ENCODE measurements at regions not wholly inside any gene's neighbourhood (a gene's known extent, or its start where the extent isn't known, plus 50 kb on each side); places are given as distances from the start of the nearest gene placed in this dataset.
"Not testable (repeated sequence)": the region's sequence is repeated elsewhere in the genome, so short reads cannot be mapped to it uniquely, and the experiment has no call there.

GRCh38 chr16:59013930-59014329, 279.8 kb upstream of the GOT2 start:
- Histone ChIP-seq H3K27me3 (ENCODE audit: control insufficient read depth, insufficient read depth, low read length, poor library complexity, severe bottlenecking) (no peaks in the 10 kb centered on the region), H3K9me3 (ENCODE audit: control insufficient read depth, low read length) (no peaks in the 10 kb centered on the region), H3K27ac (ENCODE audit: insufficient read depth, low read depth, low read length, poor library complexity, severe bottlenecking) (no peak overlapping the region), H3K36me3 (ENCODE audit: control insufficient read depth, insufficient read depth, low read length) (no peaks in the 10 kb centered on the region), H3K4me3 (ENCODE audit: insufficient read depth, low read depth, low read length) (no peak overlapping the region), H3K4me1 (ENCODE audit: control insufficient read depth, insufficient read depth, low read length) (no peaks in the 10 kb centered on the region)
- 94 to 99% methylated on average over 5 to 6 of the region's 6 CpGs for WGBS, 2 experiments

GRCh38 chr16:58999762-59000161, 265.6 kb upstream of the GOT2 start:
- Histone ChIP-seq H3K36me3 (ENCODE audit: control insufficient read depth, insufficient read depth, low read length) (no peaks in the 10 kb centered on the region), H3K27ac (ENCODE audit: insufficient read depth, low read depth, low read length, poor library complexity, severe bottlenecking) (no peak overlapping the region), H3K9me3 (ENCODE audit: control insufficient read depth, low read length) (no peaks in the 10 kb centered on the region), H3K4me1 (ENCODE audit: control insufficient read depth, insufficient read depth, low read length) (no peaks in the 10 kb centered on the region), H3K4me3 (ENCODE audit: insufficient read depth, low read depth, low read length) (no peak overlapping the region), H3K27me3 (ENCODE audit: control insufficient read depth, insufficient read depth, low read length, poor library complexity, severe bottlenecking) (no peaks in the 10 kb centered on the region)
- WGBS, 2 experiments = 87 to 98% methylated on average over 5 of the region's 5 CpGs

GRCh38 chr16:58992755-58993154, 258.6 kb upstream of the GOT2 start:
- H3K4me1 ChIP-seq (ENCODE audit: control insufficient read depth, insufficient read depth, low read length); H3K9me3 ChIP-seq (ENCODE audit: control insufficient read depth, low read length); H3K27me3 ChIP-seq (ENCODE audit: control insufficient read depth, insufficient read depth, low read length, poor library complexity, severe bottlenecking); H3K27ac ChIP-seq (ENCODE audit: insufficient read depth, low read depth, low read length, poor library complexity, severe bottlenecking); H3K36me3 ChIP-seq (ENCODE audit: control insufficient read depth, insufficient read depth, low read length); H3K4me3 ChIP-seq (ENCODE audit: insufficient read depth, low read depth, low read length): not testable (repeated sequence)
- 73 to 76% methylated on average over 8 of the region's 8 CpGs for WGBS, 2 experiments

- not testable (repeated sequence) for H3K27me3 ChIP-seq (ENCODE audit: control insufficient read depth, insufficient read depth, low read length, poor library complexity, severe bottlenecking); H3K36me3 ChIP-seq (ENCODE audit: control insufficient read depth, insufficient read depth, low read length); H3K4me1 ChIP-seq (ENCODE audit: control insufficient read depth, insufficient read depth, low read length); H3K9me3 ChIP-seq (ENCODE audit: control insufficient read depth, low read length); H3K4me3 ChIP-seq (ENCODE audit: insufficient read depth, low read depth, low read length); H3K27ac ChIP-seq (ENCODE audit: insufficient read depth, low read depth, low read length, poor library complexity, severe bottlenecking)
- WGBS, 2 experiments = 75% methylated on average over 19 of the region's 19 CpGs
These were observed 249.3 kb upstream of the GOT2 start for GRCh38 chr16:58983181-58983965.

GRCh38 chr16:58970775-58971174, 236.7 kb upstream of the GOT2 start:
- WGBS, 2 experiments = 100% methylated on average over 1 of the region's 1 CpG; no CpG with 5 or more reads in 1 of the 2 experiments
- no peaks in the 10 kb centered on the region for H3K27me3 ChIP-seq (ENCODE audit: control insufficient read depth, insufficient read depth, low read length, poor library complexity, severe bottlenecking)
- H3K4me3 ChIP-seq (ENCODE audit: insufficient read depth, low read depth, low read length) = no peak overlapping the region
- H3K27ac ChIP-seq (ENCODE audit: insufficient read depth, low read depth, low read length, poor library complexity, severe bottlenecking) = no peak overlapping the region
- H3K4me1 ChIP-seq (ENCODE audit: control insufficient read depth, insufficient read depth, low read length) = no peaks in the 10 kb centered on the region
- no peaks in the 10 kb centered on the region for H3K9me3 ChIP-seq (ENCODE audit: control insufficient read depth, low read length)
- no peaks in the 10 kb centered on the region for H3K36me3 ChIP-seq (ENCODE audit: control insufficient read depth, insufficient read depth, low read length)

GRCh38 chr16:58963479-58963878, 229.4 kb upstream of the GOT2 start:
- H3K27ac ChIP-seq (ENCODE audit: insufficient read depth, low read depth, low read length, poor library complexity, severe bottlenecking) = no peak overlapping the region
- H3K4me1 ChIP-seq (ENCODE audit: control insufficient read depth, insufficient read depth, low read length) = peaks cover 2% of the 10 kb centered on the region
- no peaks in the 10 kb centered on the region for H3K27me3 ChIP-seq (ENCODE audit: control insufficient read depth, insufficient read depth, low read length, poor library complexity, severe bottlenecking)
- no peak overlapping the region for H3K4me3 ChIP-seq (ENCODE audit: insufficient read depth, low read depth, low read length)
- no peaks in the 10 kb centered on the region for H3K36me3 ChIP-seq (ENCODE audit: control insufficient read depth, insufficient read depth, low read length)
- H3K9me3 ChIP-seq (ENCODE audit: control insufficient read depth, low read length) = no peaks in the 10 kb centered on the region
- WGBS, 2 experiments = 65 to 67% methylated on average over 3 of the region's 3 CpGs

GRCh38 chr16:58962811-58963210, 228.7 kb upstream of the GOT2 start:
- Histone ChIP-seq H3K27me3 (ENCODE audit: control insufficient read depth, insufficient read depth, low read length, poor library complexity, severe bottlenecking) (no peaks in the 10 kb centered on the region), H3K36me3 (ENCODE audit: control insufficient read depth, insufficient read depth, low read length) (no peaks in the 10 kb centered on the region), H3K4me1 (ENCODE audit: control insufficient read depth, insufficient read depth, low read length) (peaks cover 5% of the 10 kb centered on the region), H3K27ac (ENCODE audit: insufficient read depth, low read depth, low read length, poor library complexity, severe bottlenecking) (no peak overlapping the region), H3K9me3 (ENCODE audit: control insufficient read depth, low read length) (no peaks in the 10 kb centered on the region), H3K4me3 (ENCODE audit: insufficient read depth, low read depth, low read length) (no peak overlapping the region)
- 88 to 89% methylated on average over 1 of the region's 1 CpG for WGBS, 2 experiments

GRCh38 chr16:58960484-58960883, 226.4 kb upstream of the GOT2 start:
- Histone ChIP-seq H3K27me3 (ENCODE audit: control insufficient read depth, insufficient read depth, low read length, poor library complexity, severe bottlenecking) (no peaks in the 10 kb centered on the region), H3K4me1 (ENCODE audit: control insufficient read depth, insufficient read depth, low read length) (peaks cover 5% of the 10 kb centered on the region), H3K27ac (ENCODE audit: insufficient read depth, low read depth, low read length, poor library complexity, severe bottlenecking) (no peak overlapping the region), H3K9me3 (ENCODE audit: control insufficient read depth, low read length) (no peaks in the 10 kb centered on the region), H3K36me3 (ENCODE audit: control insufficient read depth, insufficient read depth, low read length) (no peaks in the 10 kb centered on the region), H3K4me3 (ENCODE audit: insufficient read depth, low read depth, low read length) (no peak overlapping the region)
- WGBS, 2 experiments = 59 to 76% methylated on average over 4 of the region's 4 CpGs

GRCh38 chr16:58960034-58960433, 225.9 kb upstream of the GOT2 start:
- Histone ChIP-seq H3K9me3 (ENCODE audit: control insufficient read depth, low read length) (no peaks in the 10 kb centered on the region), H3K4me1 (ENCODE audit: control insufficient read depth, insufficient read depth, low read length) (peaks cover 5% of the 10 kb centered on the region), H3K4me3 (ENCODE audit: insufficient read depth, low read depth, low read length) (no peak overlapping the region), H3K36me3 (ENCODE audit: control insufficient read depth, insufficient read depth, low read length) (no peaks in the 10 kb centered on the region), H3K27me3 (ENCODE audit: control insufficient read depth, insufficient read depth, low read length, poor library complexity, severe bottlenecking) (no peaks in the 10 kb centered on the region), H3K27ac (ENCODE audit: insufficient read depth, low read depth, low read length, poor library complexity, severe bottlenecking) (no peak overlapping the region)
- 86% methylated on average over 1 of the region's 1 CpG; no CpG with 5 or more reads in 1 of the 2 experiments for WGBS, 2 experiments

- H3K4me3 ChIP-seq (ENCODE audit: insufficient read depth, low read depth, low read length) = no peak overlapping the region
- no peaks in the 10 kb centered on the region for H3K36me3 ChIP-seq (ENCODE audit: control insufficient read depth, insufficient read depth, low read length)
- H3K27ac ChIP-seq (ENCODE audit: insufficient read depth, low read depth, low read length, poor library complexity, severe bottlenecking) = no peak overlapping the region
- peaks cover 5% of the 10 kb centered on the region for H3K4me1 ChIP-seq (ENCODE audit: control insufficient read depth, insufficient read depth, low read length)
- no peaks in the 10 kb centered on the region for H3K9me3 ChIP-seq (ENCODE audit: control insufficient read depth, low read length)
- no peaks in the 10 kb centered on the region for H3K27me3 ChIP-seq (ENCODE audit: control insufficient read depth, insufficient read depth, low read length, poor library complexity, severe bottlenecking)
These were observed 224.6 kb upstream of the GOT2 start for GRCh38 chr16:58958749-58959148.
